Spleen (tissue), 7 donors: ENCODE measurements at regions not wholly inside any gene's neighbourhood (a gene's known extent, or its start where the extent isn't known, plus 50 kb on each side); places are given as distances from the start of the nearest gene placed in this dataset.

ENCODE experiments used
- POLR2AphosphoS5 ChIP-seq, 3 donors: sonication (generic); formaldehyde crosslinking; IDR thresholded peaks; one replicate each; pipeline ENCODE4 v1.5.1; 2017; ENCODE audit warnings: antibody characterized with exemption in 3 of 3
- TF ChIP-seq, protein P1 (sequence below), 11 experiments: fragments of 200-600 bp in 7 of 11; fragments of 450-650 bp in 4 of 11; sonication (generic) in 4 of 11; IDR thresholded peaks in 8 of 11; conservative IDR thresholded peaks in 3 of 11; 1 replicate in 7 of 11; 2 replicates in 4 of 11; pipeline versions ENCODE4 v1.4.0 to v1.8.0; 2016 to 2021; ENCODE audit warnings: antibody characterized with exemption in 11 of 11, inconsistent platforms in 4 of 11, mild to moderate bottlenecking in 1 of 11
- donor health status: DM: no; HTN: no; CAD: no; lungs with moderate emphysema.
- donor health status: DM: no; HTN: no; CAD: no.
- donor health status: DM: no; HTN: no; CAD: no.

DNA sequence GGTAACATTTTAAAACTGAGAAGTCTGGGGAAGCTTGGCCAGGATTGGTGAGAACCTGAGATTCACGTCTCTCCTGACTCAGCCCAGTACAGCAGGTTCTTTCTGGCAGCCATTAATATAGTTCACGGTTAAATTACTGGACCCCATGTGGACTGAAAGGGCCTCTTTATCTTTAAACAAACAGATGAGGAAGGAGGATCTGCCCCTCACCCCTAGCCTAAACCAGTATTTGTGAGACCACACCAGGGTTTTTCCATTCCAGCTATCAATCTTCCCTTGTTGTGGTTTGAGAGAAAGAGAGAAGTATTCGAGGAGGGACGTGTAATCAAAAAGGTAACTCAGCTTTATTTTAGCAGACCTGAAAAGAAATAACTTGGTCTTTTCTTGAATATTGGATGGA is 137.1 kb downstream of the PROX1 start:
- TF ChIP-seq, protein P1, sequence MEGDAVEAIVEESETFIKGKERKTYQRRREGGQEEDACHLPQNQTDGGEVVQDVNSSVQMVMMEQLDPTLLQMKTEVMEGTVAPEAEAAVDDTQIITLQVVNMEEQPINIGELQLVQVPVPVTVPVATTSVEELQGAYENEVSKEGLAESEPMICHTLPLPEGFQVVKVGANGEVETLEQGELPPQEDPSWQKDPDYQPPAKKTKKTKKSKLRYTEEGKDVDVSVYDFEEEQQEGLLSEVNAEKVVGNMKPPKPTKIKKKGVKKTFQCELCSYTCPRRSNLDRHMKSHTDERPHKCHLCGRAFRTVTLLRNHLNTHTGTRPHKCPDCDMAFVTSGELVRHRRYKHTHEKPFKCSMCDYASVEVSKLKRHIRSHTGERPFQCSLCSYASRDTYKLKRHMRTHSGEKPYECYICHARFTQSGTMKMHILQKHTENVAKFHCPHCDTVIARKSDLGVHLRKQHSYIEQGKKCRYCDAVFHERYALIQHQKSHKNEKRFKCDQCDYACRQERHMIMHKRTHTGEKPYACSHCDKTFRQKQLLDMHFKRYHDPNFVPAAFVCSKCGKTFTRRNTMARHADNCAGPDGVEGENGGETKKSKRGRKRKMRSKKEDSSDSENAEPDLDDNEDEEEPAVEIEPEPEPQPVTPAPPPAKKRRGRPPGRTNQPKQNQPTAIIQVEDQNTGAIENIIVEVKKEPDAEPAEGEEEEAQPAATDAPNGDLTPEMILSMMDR (IDR thresholded peaks at IDR 0.05 in 8 of 11, conservative IDR thresholded peaks at IDR 0.05 in 3 of 11) = no peak
- no peak for TF ChIP-seq POLR2AphosphoS5 (IDR thresholded peaks at IDR 0.05)
